GM18909 (cell line): ENCODE measurements at regions not wholly inside any gene's neighbourhood (a gene's known extent, or its start where the extent isn't known, plus 50 kb on each side); places are given as distances from the start of the nearest gene placed in this dataset.

Source experiments
- ATAC-seq: cut with Tn5 transposase; IDR thresholded peaks from one replicate; pipeline ENCODE4 v1.9.1; 2021; ENCODE audit warnings: mild to moderate bottlenecking; ENCODE audit not compliant: unreplicated experiment, poor library complexity

GRCh38 chrX:69110116-69110530, 55.1 kb downstream of the PJA1 start:
- ATAC-seq, result no peak

- ATAC-seq, result no peak
Observed at GRCh38 chrX:69109706-69110105, 55.5 kb downstream of the PJA1 start.

GRCh38 chrX:69109036-69109663, 56.1 kb downstream of the PJA1 start:
- ATAC-seq, result no peak

- ATAC-seq, result no peak
Observed at GRCh38 chrX:69107747-69108401, 57.4 kb downstream of the PJA1 start.

GRCh38 chrX:69107231-69107739, 58.0 kb downstream of the PJA1 start:
- no peak for ATAC-seq

GRCh38 chrX:69104756-69105434, 60.4 kb downstream of the PJA1 start:
- no peak for ATAC-seq

- no peak for ATAC-seq
Observed at GRCh38 chrX:69103539-69103938, 61.7 kb downstream of the PJA1 start.

GRCh38 chrX:69102612-69103194, 62.5 kb downstream of the PJA1 start:
- no peak for ATAC-seq

- ATAC-seq, result no peak
Observed at GRCh38 chrX:69101683-69102251, 63.5 kb downstream of the PJA1 start.

GRCh38 chrX:69100478-69100877, 64.8 kb downstream of the PJA1 start:
- ATAC-seq, result no peak

- no peak for ATAC-seq
Observed at GRCh38 chrX:69097451-69098236, 67.6 kb downstream of the PJA1 start.

- ATAC-seq, result no peak
Observed at GRCh38 chrX:69096963-69097362, 68.3 kb downstream of the PJA1 start.

GRCh38 chrX:69094977-69095669, 70.1 kb downstream of the PJA1 start:
- no peak for ATAC-seq

GRCh38 chrX:69093960-69094871, 71.0 kb downstream of the PJA1 start:
- peak; percentile 71 for ATAC-seq

GRCh38 chrX:69090022-69090421, 75.2 kb downstream of the PJA1 start:
- no peak for ATAC-seq

- ATAC-seq, result no peak
Observed at GRCh38 chrX:69089203-69089602, 76.0 kb downstream of the PJA1 start.

- ATAC-seq, result no peak
Observed at GRCh38 chrX:69088171-69088938, 76.9 kb downstream of the PJA1 start.

- ATAC-seq, result no peak
Observed at GRCh38 chrX:69085826-69086225, 79.4 kb downstream of the PJA1 start.
